Natural killer cell treated with Interleukin-12 subunit alpha and Interleukin-12 subunit beta and Interleukin-15 and Interleukin-18, amount 100 ng/mL, for 72 hours (primary cell): ENCODE measurements at regions not wholly inside any gene's neighbourhood (a gene's known extent, or its start where the extent isn't known, plus 50 kb on each side); places are given as distances from the start of the nearest gene placed in this dataset.
A peak's percentile ranks its signal among the peaks of the same experiment; 100 is the strongest.
"Not testable (repeated sequence)": the region's sequence is repeated elsewhere in the genome, so short reads cannot be mapped to it uniquely, and the experiment has no call there.

Source experiments
- ATAC-seq, 2 donors: fragments of 150-1000 bp; cut with Tn5 transposase in 1 of 2; sonication (Bioruptor Pico), chemical (Tn5 transposase) in 1 of 2; 2 replicates each; pipeline ENCODE4 v1.10.0; 2021
- DNase-seq: peaks from one replicate; pipeline ENCODE4 v3.0.0; 2022; ENCODE audit warnings: low spot score
- H3K27ac Mint-ChIP-seq, 2 donors: 1 replicate in 1 of 2; 2 replicates in 1 of 2; pipeline ENCODE4 v1.8.0; 2022; ENCODE audit warnings: mixed read lengths in 2 of 2, mild to moderate bottlenecking in 1 of 2, moderate library complexity in 1 of 2
- H3K27me3 Mint-ChIP-seq, 2 donors: 1 replicate in 1 of 2; 2 replicates in 1 of 2; pipeline ENCODE4 v1.8.0; 2022; ENCODE audit warnings: mixed read lengths in 2 of 2
- H3K36me3 Mint-ChIP-seq: one replicate; pipeline ENCODE4 v1.8.0; 2022; ENCODE audit warnings: mixed read lengths
- H3K4me1 Mint-ChIP-seq, 2 donors: 1 replicate in 1 of 2; 2 replicates in 1 of 2; pipeline ENCODE4 v1.8.0; 2022; ENCODE audit warnings: low read depth in 2 of 2, mixed read lengths in 2 of 2, mild to moderate bottlenecking in 1 of 2
- H3K4me3 Mint-ChIP-seq: one replicate; pipeline ENCODE4 v1.8.0; 2022; ENCODE audit warnings: mixed read lengths
- H3K9me3 Mint-ChIP-seq: 2 replicates; pipeline ENCODE4 v1.8.0; 2022; ENCODE audit warnings: mixed read lengths

DNA sequence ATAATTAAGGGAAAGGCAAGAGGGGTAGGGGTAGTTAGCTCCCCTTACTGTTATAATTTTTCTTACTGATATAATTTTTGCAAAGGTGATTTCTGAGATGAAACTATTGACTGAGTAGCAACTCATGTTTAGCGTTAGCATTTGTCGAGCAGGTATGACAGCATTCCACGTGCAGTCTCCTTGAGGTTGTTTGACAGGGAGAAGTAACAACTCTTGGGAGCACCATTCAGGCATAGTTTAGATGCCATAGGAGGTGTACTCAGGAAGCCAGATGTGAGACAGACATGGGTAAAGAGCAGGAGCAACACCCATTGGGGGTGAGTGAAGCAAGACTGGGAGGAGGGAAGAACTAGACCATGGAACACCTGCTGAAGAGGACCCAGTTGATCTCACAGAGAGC lies 96.6 kb upstream of the KLF6 start:
- Mint-ChIP-seq H3K9me3 (peaks cover 8% of the 10 kb centered on the region), H3K27me3 (peaks cover 0 to 3% of the 10 kb centered on the region in 2 donors), H3K4me1 (peaks cover 39 to 40% of the 10 kb centered on the region in 2 donors), H3K36me3 (peaks cover 7% of the 10 kb centered on the region), H3K27ac (peak overlapping the region in 1 of 2 donors; percentile 15), H3K4me3 (no peak overlapping the region)
- DNase-seq (no peak), ATAC-seq (no peak)

DNA sequence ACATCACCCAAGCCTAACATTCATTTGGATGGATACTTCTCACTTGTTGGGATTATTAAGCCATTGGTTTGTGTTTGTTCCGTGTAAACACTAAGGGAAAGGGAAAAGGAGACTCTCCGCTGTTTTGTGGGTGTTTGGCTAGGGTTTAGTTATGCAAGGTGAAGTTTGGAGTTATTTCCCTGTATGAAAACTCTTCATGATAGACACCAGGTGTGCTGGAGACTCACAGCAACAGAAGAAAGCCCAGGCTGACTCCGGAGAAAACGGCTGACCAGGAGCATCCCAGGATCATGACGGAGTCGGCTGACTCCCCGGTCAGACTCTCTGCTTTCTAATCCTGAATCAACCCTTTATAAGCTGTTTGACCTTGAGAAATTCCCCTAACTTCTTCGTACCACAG lies 94.1 kb upstream of the KLF6 start:
- ATAC-seq (no peak), DNase-seq (no peak)
- Mint-ChIP-seq H3K4me1 (peaks cover 46 to 51% of the 10 kb centered on the region in 2 donors), H3K27ac (peak overlapping the region; percentile 32 to 92), H3K9me3 (peaks cover 8% of the 10 kb centered on the region), H3K27me3 (peaks cover 0 to 2% of the 10 kb centered on the region in 2 donors), H3K36me3 (peaks cover 7% of the 10 kb centered on the region), H3K4me3 (peak overlapping the region; percentile 3)

DNA sequence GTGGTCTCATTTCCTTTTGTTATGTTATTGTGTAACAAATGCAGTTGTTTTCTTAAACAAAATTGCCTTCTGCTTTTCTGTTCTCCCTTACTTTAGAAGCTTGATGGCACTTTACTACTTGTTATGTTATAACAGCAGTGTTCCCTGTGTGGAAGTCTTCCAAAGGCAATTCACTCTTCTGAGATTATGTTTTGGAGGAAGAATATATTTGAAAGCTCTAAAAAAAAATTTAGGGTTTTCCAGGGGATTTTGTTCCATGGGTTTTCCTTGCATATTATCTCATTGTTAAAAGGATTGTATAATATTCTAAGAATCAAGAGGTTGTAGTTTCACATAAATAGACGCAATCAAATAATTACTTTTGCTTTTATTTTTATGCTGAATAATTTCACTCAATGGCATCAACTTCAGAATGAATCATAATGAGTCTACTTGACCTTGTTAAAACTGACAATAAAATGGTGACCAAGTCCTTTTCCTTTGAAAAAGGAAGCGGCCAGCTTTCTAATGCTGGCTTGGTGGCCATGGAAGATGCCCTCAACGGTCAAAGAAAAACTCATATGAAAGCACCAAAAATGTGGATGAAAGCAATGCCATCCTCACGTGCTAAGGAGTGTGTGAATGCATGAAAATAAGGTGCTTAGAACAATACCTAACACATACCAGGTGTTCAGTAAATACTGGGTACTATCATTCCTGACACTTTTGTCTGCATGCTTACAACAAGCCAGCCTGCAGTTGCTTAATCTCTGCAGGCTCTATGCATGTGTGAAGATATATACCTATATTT lies 92.4 kb upstream of the KLF6 start:
- no peak for DNase-seq

DNA sequence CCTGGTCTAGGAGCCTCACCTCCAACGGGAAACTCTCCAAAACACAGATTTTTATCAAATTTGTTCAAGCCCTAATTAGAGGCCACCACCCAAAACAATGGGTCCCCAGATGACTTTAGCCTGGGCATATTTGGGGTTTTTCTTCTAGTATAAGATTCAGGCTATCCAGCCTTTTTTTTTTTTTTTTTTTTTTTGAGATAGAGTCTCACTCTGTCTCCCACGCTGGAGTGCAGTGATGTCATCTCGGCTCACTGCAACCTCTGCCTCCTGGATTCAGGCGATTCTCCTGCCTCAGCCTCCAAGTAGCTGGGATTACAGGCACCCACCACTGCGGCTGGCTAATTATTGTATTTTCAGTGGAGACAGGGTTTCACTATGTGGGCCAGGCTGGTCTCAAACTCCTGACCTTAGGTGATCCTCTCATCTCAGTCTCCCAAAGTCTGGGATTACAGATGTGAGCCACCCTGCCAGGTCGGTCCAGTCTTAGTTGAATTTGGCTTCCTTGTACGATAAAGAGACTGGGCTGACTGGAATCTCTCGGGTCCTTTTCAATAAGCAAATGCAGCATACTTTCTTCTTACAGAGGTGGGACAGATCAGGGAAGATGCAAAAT lies 91.4 kb upstream of the KLF6 start:
- DNase-seq (no peak), ATAC-seq (no peak)
- Mint-ChIP-seq H3K36me3 (peaks cover under 1% of the 10 kb centered on the region), H3K4me1 (peaks cover 50 to 51% of the 10 kb centered on the region in 2 donors), H3K4me3 (peak overlapping the region; percentile 71), H3K27ac (peak overlapping the region; percentile 87 to 92), H3K9me3 (no peaks in the 10 kb centered on the region), H3K27me3 (no peaks in the 10 kb centered on the region)

More for the DNA sequence above, 92.4 kb upstream of the KLF6 start:
- Mint-ChIP-seq H3K4me1 (peaks cover 52 to 56% of the 10 kb centered on the region in 2 donors), H3K9me3 (peaks cover 8% of the 10 kb centered on the region), H3K4me3 (peak overlapping the region; percentile 41), H3K36me3 (peaks cover 7% of the 10 kb centered on the region), H3K27me3 (no peaks in the 10 kb centered on the region), H3K27ac (peak overlapping the region; percentile 87 to 92)
- ATAC-seq: peak in 1 of 2 donors; percentile 70

DNA sequence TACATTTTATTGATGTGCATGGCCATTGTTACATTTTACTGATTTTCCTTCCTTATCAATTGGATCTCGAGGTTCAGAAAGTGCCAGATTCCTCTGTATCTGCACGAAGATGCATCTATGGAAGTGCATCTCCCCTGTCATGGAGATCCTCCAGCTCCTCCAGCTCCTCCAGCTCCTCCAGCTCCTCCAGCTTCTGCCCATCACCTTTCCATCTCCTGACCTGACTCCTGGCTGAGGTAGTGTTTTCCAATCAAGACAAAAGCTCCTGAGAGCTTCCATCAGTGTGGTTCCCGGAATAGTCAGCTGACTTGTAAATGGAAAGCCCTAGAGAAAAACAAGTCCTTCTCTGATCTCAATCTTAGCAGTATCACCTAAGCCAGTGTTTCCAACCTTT lies 90.8 kb upstream of the KLF6 start:
- Mint-ChIP-seq H3K4me1 (peaks cover 50 to 51% of the 10 kb centered on the region in 2 donors), H3K27ac (peak overlapping the region; percentile 87 to 92), H3K36me3 (no peaks in the 10 kb centered on the region), H3K4me3 (peak overlapping the region; percentile 71), H3K27me3 (no peaks in the 10 kb centered on the region), H3K9me3 (no peaks in the 10 kb centered on the region)
- no peak for ATAC-seq
- no peak for DNase-seq

DNA sequence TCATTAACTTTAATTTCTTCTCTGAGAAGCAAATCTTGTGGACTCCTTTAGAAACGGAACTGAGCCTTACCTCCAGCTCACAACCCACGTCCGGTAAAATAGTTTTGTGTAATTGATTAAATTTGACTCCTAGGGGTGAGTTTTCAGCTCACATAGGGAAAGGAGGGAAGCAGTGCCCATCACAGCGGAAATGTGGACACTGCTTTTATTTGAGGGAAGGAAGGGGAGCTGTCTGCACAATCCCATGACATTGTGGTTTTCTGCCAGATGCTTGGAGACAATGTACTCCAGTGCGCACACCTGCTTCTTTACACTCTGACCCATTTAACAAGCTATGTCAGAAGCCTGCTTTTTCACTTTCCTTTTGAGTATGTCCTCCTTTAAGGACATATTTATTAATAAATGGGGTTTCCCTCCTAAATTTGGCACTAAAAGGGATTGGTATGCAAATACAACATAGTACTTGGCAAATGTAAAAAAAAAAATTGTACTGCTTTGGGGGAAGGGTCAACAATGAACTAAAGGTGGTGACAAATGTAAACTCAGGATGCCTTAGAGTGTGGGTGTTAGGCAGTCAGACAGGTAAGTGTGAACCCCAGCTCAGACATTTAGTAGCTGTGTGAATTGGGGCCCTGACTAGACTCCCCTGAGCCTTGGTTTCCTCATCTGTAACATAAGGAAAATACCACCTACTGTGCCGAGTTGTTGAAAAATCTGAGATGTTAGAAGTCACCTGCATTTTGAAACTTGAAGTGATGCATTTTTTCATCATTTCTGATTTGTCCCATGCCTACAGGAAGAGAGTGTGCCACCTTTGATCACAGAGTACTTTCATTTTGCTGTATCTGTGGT lies 90.2 kb upstream of the KLF6 start:
- DNase-seq (no peak), ATAC-seq (peak; percentile 57 to 65)
- Mint-ChIP-seq H3K4me3 (peak overlapping the region; percentile 71), H3K9me3 (no peaks in the 10 kb centered on the region), H3K36me3 (no peaks in the 10 kb centered on the region), H3K27ac (peak overlapping the region; percentile 87 to 92), H3K4me1 (peaks cover 47 to 50% of the 10 kb centered on the region in 2 donors), H3K27me3 (no peaks in the 10 kb centered on the region)

DNA sequence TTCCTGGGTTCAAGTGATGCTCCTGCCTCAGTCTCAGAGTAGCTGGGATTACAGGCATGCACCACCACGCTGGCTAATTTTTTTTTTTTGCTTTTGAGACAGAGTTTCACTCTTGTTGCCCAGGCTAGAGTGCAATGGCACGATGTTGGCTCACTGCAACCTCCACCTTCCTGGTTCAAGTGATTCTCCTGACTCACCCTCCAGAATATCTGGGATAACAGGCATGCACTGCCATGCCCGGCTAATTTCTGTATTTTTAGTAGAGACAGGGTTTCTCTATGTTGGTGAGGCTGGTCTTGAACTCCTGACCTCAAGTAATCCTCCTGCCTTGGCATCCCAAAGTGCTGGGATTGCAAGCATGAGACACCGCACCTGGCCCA lies 89.6 kb upstream of the KLF6 start:
- H3K27ac Mint-ChIP-seq: peak overlapping the region; percentile 87 to 92
- not testable (repeated sequence) for H3K9me3 Mint-ChIP-seq, H3K36me3 Mint-ChIP-seq, DNase-seq, ATAC-seq, H3K27me3 Mint-ChIP-seq
- peaks cover 44 to 50% of the 10 kb centered on the region in 2 donors for H3K4me1 Mint-ChIP-seq
- H3K4me3 Mint-ChIP-seq: peak overlapping the region; percentile 71

DNA sequence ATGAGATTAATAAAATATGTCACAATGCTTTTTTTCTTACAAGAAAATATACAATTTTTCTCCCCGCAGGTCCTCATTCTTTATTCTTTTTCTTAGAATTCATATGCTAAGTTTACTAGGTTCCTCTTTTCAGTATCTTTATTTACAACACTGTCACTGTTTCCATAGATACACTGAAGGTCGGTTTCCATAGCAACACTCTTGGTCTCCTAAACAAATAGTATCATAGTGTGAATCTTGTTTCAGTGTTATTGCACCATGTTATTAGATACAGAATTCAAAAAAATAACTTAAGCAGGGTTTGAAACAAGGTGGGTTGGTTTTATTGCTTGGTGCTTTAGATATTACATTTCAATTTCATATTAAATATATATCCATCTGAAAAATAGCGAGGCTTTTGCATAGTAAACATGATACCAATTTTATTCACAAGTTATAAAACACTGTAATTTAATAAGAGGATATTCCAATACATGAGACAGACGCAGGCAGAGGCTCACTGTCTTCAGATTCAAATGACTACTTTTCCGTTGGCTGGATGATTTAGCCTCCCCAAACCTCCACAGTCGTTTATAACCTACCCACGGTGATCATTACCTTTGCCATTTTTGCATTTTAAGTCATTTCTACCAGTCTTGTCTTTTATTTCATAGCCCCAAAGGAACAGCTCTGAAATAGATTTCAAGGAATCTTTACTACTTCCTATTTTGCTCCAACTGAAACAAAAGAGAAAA lies 88.9 kb upstream of the KLF6 start:
- H3K9me3 Mint-ChIP-seq: no peaks in the 10 kb centered on the region
- peak overlapping the region; percentile 87 to 92 for H3K27ac Mint-ChIP-seq
- no peaks in the 10 kb centered on the region for H3K36me3 Mint-ChIP-seq
- ATAC-seq: peak; percentile 66 to 72
- peak overlapping the region; percentile 21 for H3K4me3 Mint-ChIP-seq
- peaks cover 41 to 52% of the 10 kb centered on the region in 2 donors for H3K4me1 Mint-ChIP-seq
- no peaks in the 10 kb centered on the region for H3K27me3 Mint-ChIP-seq
- DNase-seq: no peak

DNA sequence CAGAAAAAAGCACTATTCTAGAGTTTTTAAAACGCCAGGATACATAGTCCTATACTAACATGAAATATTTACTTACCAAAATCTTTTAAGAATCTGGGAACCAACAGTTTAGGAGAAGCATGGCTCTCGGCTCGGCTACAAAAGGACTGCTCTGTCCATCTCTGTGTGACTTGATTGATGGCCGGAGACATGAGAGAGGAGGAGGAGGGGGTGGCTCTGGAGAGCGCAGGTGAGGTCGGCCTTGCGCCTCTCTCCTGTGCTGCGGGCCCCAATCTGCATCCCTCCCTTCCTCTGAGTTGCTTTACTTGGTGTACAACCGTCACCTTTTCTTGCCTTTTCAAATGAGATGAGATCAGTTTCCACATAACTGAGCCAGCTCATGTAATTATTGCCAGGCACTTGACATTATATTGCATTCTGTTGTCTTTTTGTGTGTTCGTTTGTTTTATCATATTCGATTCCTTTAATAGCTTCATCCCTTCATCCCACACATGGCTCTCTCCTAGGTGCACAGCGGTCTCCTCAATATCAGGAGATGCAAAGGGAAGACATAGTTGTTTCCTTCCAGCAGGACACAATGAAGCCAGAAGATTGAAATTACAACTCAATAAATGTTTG lies 87.8 kb upstream of the KLF6 start:
- no peak for DNase-seq
- peak overlapping the region; percentile 87 to 92 for H3K27ac Mint-ChIP-seq
- no peak overlapping the region for H3K4me3 Mint-ChIP-seq

DNA sequence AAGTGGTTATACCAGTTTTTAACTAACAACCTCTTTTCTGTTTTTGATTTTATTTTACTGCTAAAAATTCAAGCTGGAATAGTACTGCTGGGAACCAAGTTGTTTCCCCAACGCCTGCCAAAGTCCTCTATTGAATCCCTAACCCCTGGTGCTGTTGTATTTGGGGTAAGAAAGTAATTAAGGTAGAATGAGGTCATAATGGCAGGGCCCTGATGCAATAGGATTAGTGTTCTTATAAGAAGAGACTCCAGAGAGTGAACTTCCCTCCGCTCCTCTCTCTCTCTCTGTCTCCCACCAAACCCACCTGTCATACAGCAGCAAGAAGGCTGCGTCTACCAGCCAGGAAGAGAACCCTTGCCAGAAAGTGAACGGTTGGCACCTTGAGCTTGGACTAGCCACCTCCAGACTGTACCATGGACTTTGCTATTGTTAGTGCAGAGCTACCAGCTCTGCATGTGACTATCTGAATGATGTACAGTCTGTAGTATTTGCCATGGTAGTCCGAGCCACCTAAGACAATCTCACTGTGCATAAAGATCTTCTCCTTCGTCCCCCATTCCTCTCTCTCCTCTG lies 86.5 kb upstream of the KLF6 start:
- Mint-ChIP-seq H3K27ac (peak overlapping the region; percentile 87 to 92), H3K4me3 (no peak overlapping the region), H3K27me3 (no peaks in the 10 kb centered on the region)

More for the DNA sequence above, 87.8 kb upstream of the KLF6 start:
- no peak for ATAC-seq
- peaks cover 44 to 54% of the 10 kb centered on the region in 2 donors for H3K4me1 Mint-ChIP-seq
- H3K27me3 Mint-ChIP-seq: no peaks in the 10 kb centered on the region
- no peaks in the 10 kb centered on the region for H3K36me3 Mint-ChIP-seq
- H3K9me3 Mint-ChIP-seq: no peaks in the 10 kb centered on the region

DNA sequence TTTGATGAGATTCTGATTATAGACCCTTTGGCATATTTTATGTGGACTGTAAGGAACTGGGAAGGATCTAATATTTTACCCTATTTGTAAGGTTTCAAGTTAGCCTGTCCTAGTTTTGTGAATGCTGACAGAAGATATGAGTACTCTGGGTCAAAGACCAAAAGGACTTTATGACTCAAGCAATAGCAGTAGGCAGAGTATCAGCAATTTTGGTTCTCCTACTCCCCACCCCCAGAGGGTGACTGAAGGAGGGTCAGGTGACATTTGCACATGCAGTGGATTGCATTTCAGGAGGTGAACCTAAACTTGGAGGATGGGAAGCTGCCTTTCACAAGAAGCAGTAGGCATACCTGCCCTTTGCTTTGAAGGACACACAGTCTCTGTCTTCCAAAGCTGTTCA lies 84.0 kb upstream of the KLF6 start:
- Mint-ChIP-seq H3K4me1 (peaks cover 33 to 53% of the 10 kb centered on the region in 2 donors), H3K36me3 (no peaks in the 10 kb centered on the region), H3K27ac (peak overlapping the region; percentile 8 to 80), H3K27me3 (no peaks in the 10 kb centered on the region), H3K4me3 (no peak overlapping the region), H3K9me3 (no peaks in the 10 kb centered on the region)
- DNase-seq (no peak), ATAC-seq (no peak)

More for the DNA sequence above, 86.5 kb upstream of the KLF6 start:
- Mint-ChIP-seq H3K36me3 (no peaks in the 10 kb centered on the region), H3K9me3 (no peaks in the 10 kb centered on the region), H3K4me1 (peaks cover 37 to 53% of the 10 kb centered on the region in 2 donors)
- ATAC-seq: no peak
- no peak for DNase-seq

DNA sequence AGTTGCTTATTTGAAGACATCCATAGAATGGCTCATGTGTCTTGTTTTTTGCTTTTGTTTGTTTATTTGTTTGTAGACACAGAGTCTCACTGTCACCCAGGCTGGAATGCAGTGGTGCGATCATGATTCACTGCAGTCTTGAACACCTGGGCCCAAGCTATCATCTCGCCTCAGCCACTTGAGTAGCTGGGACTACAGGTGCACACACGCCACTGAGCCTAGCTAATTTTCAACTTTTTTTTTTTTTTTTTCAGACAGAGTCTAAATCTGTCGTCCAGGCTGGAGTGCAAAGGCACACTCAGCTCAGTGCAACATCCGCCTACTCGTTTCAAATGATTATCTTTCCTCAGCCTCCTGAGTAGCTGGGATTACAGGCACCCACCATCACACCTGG lies 83.3 kb upstream of the KLF6 start:
- Mint-ChIP-seq H3K4me3 (no peak overlapping the region), H3K27me3 (no peaks in the 10 kb centered on the region), H3K36me3 (no peaks in the 10 kb centered on the region), H3K9me3 (no peaks in the 10 kb centered on the region), H3K4me1 (peaks cover 30 to 46% of the 10 kb centered on the region in 2 donors), H3K27ac (peak overlapping the region; percentile 45 to 80)
- ATAC-seq (no peak), DNase-seq (no peak)
